Hippocampal formation (tissue), 2 donors: ENCODE measurements at regions not wholly inside any gene's neighbourhood (a gene's known extent, or its start where the extent isn't known, plus 50 kb on each side); places are given as distances from the start of the nearest gene placed in this dataset.

ENCODE experiments used
- DNase-seq, 2 donors: peaks; one replicate each; lab custom pipeline; 2025; lab: John Stamatoyannopoulos, UW

DNA sequence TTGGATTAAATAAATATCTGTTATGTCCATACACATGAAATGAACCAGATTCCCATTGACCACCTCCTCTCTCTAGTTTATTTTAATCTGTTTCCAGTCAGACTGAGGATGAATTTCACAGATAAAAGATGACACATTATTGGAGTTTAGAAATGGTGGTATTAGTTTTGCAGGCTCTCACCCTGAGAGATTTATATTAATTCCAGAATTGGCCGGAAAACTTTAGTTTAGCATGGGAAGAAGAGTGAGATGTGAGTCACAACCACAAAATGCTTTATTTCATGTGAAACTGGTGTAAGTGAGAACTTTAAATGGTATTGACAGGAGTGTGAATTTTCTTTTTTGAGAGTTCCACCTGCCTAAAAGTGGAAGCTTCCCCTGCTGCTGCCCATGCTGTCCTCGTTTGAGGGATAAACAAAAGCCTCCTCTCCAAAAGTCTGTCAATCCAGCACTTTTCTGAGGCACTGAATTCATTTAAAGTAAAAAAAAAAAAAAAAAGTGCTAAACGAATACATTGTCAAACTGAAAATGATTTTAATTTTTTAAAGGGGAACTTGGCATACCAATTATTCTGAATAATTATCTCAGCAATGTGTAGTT lies 65.1 kb upstream of the EPHA3 start:
- DNase-seq = no peak

DNA sequence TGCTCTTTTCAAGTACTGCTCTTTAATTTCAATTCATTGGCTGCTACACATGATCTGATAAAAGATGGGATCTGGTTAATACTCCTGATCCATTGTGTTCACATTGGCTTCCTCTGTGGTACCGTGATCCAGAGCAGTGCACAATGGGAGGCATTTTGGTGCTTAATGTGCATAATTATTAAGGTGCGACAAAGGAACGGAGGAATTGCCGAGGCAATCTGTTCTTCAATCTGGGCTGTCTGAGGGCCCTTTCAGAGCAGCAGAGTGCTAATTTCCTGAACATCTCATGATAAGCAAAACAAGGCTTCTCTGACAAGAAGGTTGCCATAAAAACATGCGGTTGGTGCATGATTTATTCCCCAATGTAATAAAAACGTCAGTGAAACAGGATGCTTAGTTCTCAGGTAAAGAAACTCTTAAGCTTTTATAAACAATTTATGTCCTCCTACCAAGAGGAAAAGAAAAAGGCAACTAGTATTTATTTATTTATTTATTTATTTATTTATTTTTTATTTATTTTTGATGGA lies 64.0 kb upstream of the EPHA3 start:
- no peak for DNase-seq

DNA sequence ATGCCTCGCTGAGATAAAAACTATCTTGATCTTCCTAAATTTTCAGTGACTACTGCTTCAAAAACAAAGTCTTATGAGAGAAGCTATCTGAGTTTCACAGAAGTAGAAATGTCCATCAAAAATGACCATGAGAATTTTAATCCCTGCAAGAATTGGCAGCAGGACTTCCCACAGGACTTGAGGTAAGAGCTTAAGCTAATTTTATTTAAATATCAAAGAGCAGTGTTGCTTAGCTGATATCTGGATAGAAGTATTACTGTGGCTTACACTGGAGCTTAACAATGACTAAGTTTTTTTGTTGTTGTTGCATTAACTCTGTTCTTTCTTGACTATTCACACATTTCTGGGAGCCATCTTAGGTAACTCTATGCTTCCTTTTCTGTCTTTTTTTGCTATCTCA lies 60.8 kb upstream of the EPHA3 start:
- DNase-seq = no peak

GRCh38 chr3:89049119-89049518 lies 58.3 kb upstream of the EPHA3 start:
- DNase-seq = no peak

- no peak for DNase-seq
Observed at GRCh38 chr3:89052386-89052785, 55.0 kb upstream of the EPHA3 start.

DNA sequence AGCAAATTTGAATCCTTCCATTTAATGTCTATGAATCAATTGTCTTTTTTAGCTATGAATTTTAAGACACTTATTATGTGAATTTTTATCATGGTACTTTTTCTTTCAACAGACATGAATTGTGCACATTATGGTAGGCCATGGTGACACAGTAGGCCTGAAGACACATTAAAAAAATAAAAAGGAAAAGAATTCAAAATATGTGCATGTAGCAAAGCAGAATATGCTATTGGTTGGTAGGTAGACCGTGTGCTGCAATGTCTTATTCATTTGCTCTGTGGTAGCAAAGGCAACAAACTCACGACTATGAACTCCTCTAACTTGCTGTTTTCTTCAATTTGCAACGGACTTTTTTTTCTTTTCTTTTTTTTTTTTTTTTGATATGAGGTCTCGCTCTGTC lies 50.0 kb upstream of the EPHA3 start:
- DNase-seq = no peak
